ENCODE measurements at regions not wholly inside any gene's neighbourhood (a gene's known extent, or its start where the extent isn't known, plus 50 kb on each side); places are given as distances from the start of the nearest gene placed in this dataset.

- TF ChIP-seq CTCF (IDR thresholded peaks at IDR 0.05) = no peak
- no peak for TF ChIP-seq POLR2A (IDR thresholded peaks at IDR 0.05)
These were observed 246.1 kb downstream of the TEX29 start for GRCh38 chr13:111566567-111566966.

Data from testis (tissue), 2 donors.